IMR-90 (cell line): ENCODE measurements at regions not wholly inside any gene's neighbourhood (a gene's known extent, or its start where the extent isn't known, plus 50 kb on each side); places are given as distances from the start of the nearest gene placed in this dataset.

Experiments
- ATAC-seq: fragments of 200-7000 bp; cut with Tn5 transposase; 2 replicates; pipeline ENCODE4 v1.9.1; 2020; ENCODE audit warnings: low read depth, mild to moderate bottlenecking, moderate library complexity
- BruUV-seq: library from RNA; stranded (reverse); fragments of 400-500 nt; replicated peaks from 2 replicates; lab custom pipeline; 2021; lab: Mats Ljungman, UMichigan
- CTCF ChIA-PET: fragments of 300-600 bp; formaldehyde crosslinking; extraction: SDS; loops from one replicate; lab custom pipeline; 2021; ENCODE audit warnings: antibody characterized with exemption; lab: Yijun Ruan, JAX
- POLR2A ChIA-PET: fragments of 300-600 bp; sonication (Branson Sonifier 250); formaldehyde crosslinking; loops from one replicate; lab custom pipeline; 2022; ENCODE audit warnings: antibody characterized with exemption; ENCODE audit not compliant: unreplicated experiment; lab: Charles Lee
- DNase-seq: peaks from one replicate; pipeline ENCODE4 v3.0.0; 2013
- H2AFZ ChIP-seq: replicated peaks from 2 replicates; pipeline ENCODE3; 2013; ENCODE audit warnings: low read length, mild to moderate bottlenecking; ENCODE audit not compliant: poor library complexity
- H2AK5ac ChIP-seq: 2 replicates; pipeline ENCODE4 v1.6.1; 2013; ENCODE audit warnings: low read depth, low read length, inconsistent platforms
- H2AK9ac ChIP-seq: replicated peaks from 2 replicates; pipeline ENCODE3; 2013; ENCODE audit warnings: mild to moderate bottlenecking, low read depth, low read length, moderate library complexity; ENCODE audit not compliant: poor library complexity
- H2BK120ac ChIP-seq: 2 replicates; pipeline ENCODE4 v1.6.1; 2013; ENCODE audit warnings: low read depth, low read length, inconsistent platforms
- H2BK15ac ChIP-seq: 3 replicates; pipeline ENCODE4 v1.6.1; 2013; ENCODE audit warnings: low read depth, low read length, inconsistent platforms
- H2BK20ac ChIP-seq: 2 replicates; pipeline ENCODE4 v1.6.1; 2013; ENCODE audit warnings: low read depth, mild to moderate bottlenecking, inconsistent platforms, low read length, moderate library complexity
- H2BK5ac ChIP-seq: 2 replicates; pipeline ENCODE4 v1.6.1; 2013; ENCODE audit warnings: mild to moderate bottlenecking, low read depth, low read length, inconsistent platforms; ENCODE audit not compliant: poor library complexity, severe bottlenecking
- H3K14ac ChIP-seq: replicated peaks from 2 replicates; pipeline ENCODE4 v1.6.1; 2013; ENCODE audit warnings: low read depth, low read length, inconsistent platforms
- H3K18ac ChIP-seq: 2 replicates; pipeline ENCODE4 v1.6.1; 2013; ENCODE audit warnings: low read depth, low read length, control low read depth
- H3K23ac ChIP-seq: 2 replicates; pipeline ENCODE4 v1.6.1; 2013; ENCODE audit warnings: low read depth, low read length, inconsistent platforms
- H3K27ac ChIP-seq: 2 replicates; pipeline ENCODE4 v1.5.1; 2013; ENCODE audit warnings: mild to moderate bottlenecking, control low read depth, low read length; ENCODE audit not compliant: insufficient read depth
- H3K27me3 ChIP-seq: 2 replicates; pipeline ENCODE4 v1.6.1; 2013; ENCODE audit warnings: low read length; ENCODE audit not compliant: control insufficient read depth, insufficient read depth
- H3K36me3 ChIP-seq: 2 replicates; pipeline ENCODE4 v1.6.1; 2013; ENCODE audit warnings: low read length, mixed read lengths; ENCODE audit not compliant: control insufficient read depth, insufficient read depth
- H3K4ac ChIP-seq: 2 replicates; pipeline ENCODE4 v1.6.1; 2013; ENCODE audit warnings: low read depth, low read length, inconsistent platforms
- H3K4me1 ChIP-seq: 2 replicates; pipeline ENCODE4 v1.6.1; 2013; ENCODE audit warnings: low read length, mixed read lengths; ENCODE audit not compliant: control insufficient read depth, insufficient read depth
- H3K4me2 ChIP-seq: 2 replicates; pipeline ENCODE4 v1.6.1; 2013; ENCODE audit warnings: low read depth, mild to moderate bottlenecking, control low read depth, low read length, moderate library complexity
- H3K4me3 ChIP-seq: 2 replicates; pipeline ENCODE4 v1.5.1; 2013; ENCODE audit warnings: low read depth, mild to moderate bottlenecking, control low read depth, low read length, moderate library complexity; ENCODE audit not compliant: insufficient read depth
- H3K56ac ChIP-seq: 2 replicates; pipeline ENCODE4 v1.6.1; 2013; ENCODE audit warnings: low read length, inconsistent platforms; ENCODE audit not compliant: insufficient read depth; ENCODE audit errors: extremely low read depth
- H3K79me1 ChIP-seq, 2 experiments: 2 replicates each; pipeline ENCODE4 v1.6.1; 2013; ENCODE audit warnings: low read length in 2 of 2, inconsistent platforms in 1 of 2, low read depth in 1 of 2
- H3K9ac ChIP-seq: 2 replicates; pipeline ENCODE4 v1.6.1; 2013; ENCODE audit warnings: low read depth, low read length, control low read depth
- H3K9me1 ChIP-seq: 2 replicates; pipeline ENCODE4 v1.6.1; 2013; ENCODE audit warnings: low read length, inconsistent platforms; ENCODE audit not compliant: insufficient read depth
- H3K9me3 ChIP-seq: 2 replicates; pipeline ENCODE4 v1.6.1; 2013; ENCODE audit warnings: low read length; ENCODE audit not compliant: control insufficient read depth, insufficient read depth
- H4K20me1 ChIP-seq: 2 replicates; pipeline ENCODE4 v1.6.1; 2013; ENCODE audit warnings: low read length, inconsistent platforms; ENCODE audit not compliant: insufficient read depth
- H4K5ac ChIP-seq: 2 replicates; pipeline ENCODE4 v1.6.1; 2013; ENCODE audit warnings: mild to moderate bottlenecking, low read depth, low read length, control low read depth
- H4K8ac ChIP-seq, 2 experiments: 2 replicates each; pipeline ENCODE4 v1.6.1; 2013; ENCODE audit warnings: low read depth in 2 of 2, low read length in 2 of 2, control low read depth in 1 of 2, inconsistent platforms in 1 of 2
- H4K91ac ChIP-seq: 2 replicates; pipeline ENCODE4 v1.6.1; 2013; ENCODE audit warnings: low read depth, low read length, inconsistent platforms; ENCODE audit not compliant: insufficient read depth
- BHLHE40 ChIP-seq: fragments of 150-350 bp; IDR thresholded peaks from 2 replicates; pipeline ENCODE4 v1.6.1; 2016; ENCODE audit warnings: mild to moderate bottlenecking, low read depth, low read length
- ELK1 ChIP-seq: fragments of 150-350 bp; IDR thresholded peaks from 2 replicates; pipeline ENCODE4 v1.6.1; 2016; ENCODE audit warnings: low read depth, mild to moderate bottlenecking, low read length, moderate library complexity, borderline replicate concordance
- FOS ChIP-seq: fragments of 150-350 bp; IDR thresholded peaks from 2 replicates; pipeline ENCODE4 v1.6.1; 2016; ENCODE audit warnings: low read depth, low read length
- MAFK ChIP-seq: IDR thresholded peaks from 2 replicates; pipeline ENCODE4 v1.6.1; 2012; ENCODE audit warnings: low read depth, low read length, improper control_type of control experiment
- MXI1 ChIP-seq: IDR thresholded peaks from 2 replicates; pipeline ENCODE4 v1.6.1; 2012; ENCODE audit warnings: low read depth, mild to moderate bottlenecking, low read length, moderate library complexity, borderline replicate concordance
- NFE2L2 ChIP-seq: fragments of 150-350 bp; IDR thresholded peaks from 2 replicates; pipeline ENCODE4 v1.6.1; 2016; ENCODE audit warnings: low read depth, mild to moderate bottlenecking, low read length
- POLR2A ChIP-seq: IDR thresholded peaks from 2 replicates; pipeline ENCODE4 v1.6.1; 2012; ENCODE audit warnings: mild to moderate bottlenecking, low read depth, low read length
- RAD21 ChIP-seq: IDR thresholded peaks from 2 replicates; pipeline ENCODE4 v1.6.1; 2012; ENCODE audit warnings: low read length, improper control_type of control experiment
- RFX5 ChIP-seq: IDR thresholded peaks from 2 replicates; pipeline ENCODE4 v1.8.0; 2012; ENCODE audit warnings: low read depth, mild to moderate bottlenecking, low read length, moderate library complexity
- SMC3 ChIP-seq: fragments of 150-350 bp; IDR thresholded peaks from 2 replicates; pipeline ENCODE4 v1.6.1; 2016; ENCODE audit warnings: low read depth, mild to moderate bottlenecking, antibody characterized with exemption, low read length, moderate library complexity
- USF2 ChIP-seq: fragments of 150-350 bp; IDR thresholded peaks from 2 replicates; pipeline ENCODE4 v1.6.1; 2017; ENCODE audit warnings: mild to moderate bottlenecking, antibody characterized with exemption, low read length, low read depth
- WGBS, 2 experiments: methylation state at CpG; one replicate each; pipeline versions ENCODE4 v1.1.5 to v1.1.7; 2013; ENCODE audit warnings: missing lambda C conversion rate in 2 of 2; ENCODE audit not compliant: insufficient read length in 1 of 2; ENCODE audit errors: extremely low coverage in 2 of 2; 5-methylcytosine and 5-hydroxymethylcytosine counted together
- dilution Hi-C: fragments of 300-500 bp; cut with HindIII; formaldehyde crosslinking; loops from one replicate; pipeline ENCODE4 v1.14.3; 2018; ENCODE audit warnings: low sequenced_read_pairs; ENCODE audit not compliant: unreplicated experiment
- in situ Hi-C: fragments of 300-500 bp; cut with MboI; formaldehyde crosslinking; loops from 3 replicates; pipeline ENCODE4 v1.14.3; 2019; ENCODE audit warnings: low sequenced_read_pairs, inconsistent platforms, mixed read lengths
- intact Hi-C: fragments of 100-400 bp; cut with micrococcal nuclease; formaldehyde crosslinking; loops from 2 replicates; pipeline ENCODE4 v1.10.0; 2022

DNA sequence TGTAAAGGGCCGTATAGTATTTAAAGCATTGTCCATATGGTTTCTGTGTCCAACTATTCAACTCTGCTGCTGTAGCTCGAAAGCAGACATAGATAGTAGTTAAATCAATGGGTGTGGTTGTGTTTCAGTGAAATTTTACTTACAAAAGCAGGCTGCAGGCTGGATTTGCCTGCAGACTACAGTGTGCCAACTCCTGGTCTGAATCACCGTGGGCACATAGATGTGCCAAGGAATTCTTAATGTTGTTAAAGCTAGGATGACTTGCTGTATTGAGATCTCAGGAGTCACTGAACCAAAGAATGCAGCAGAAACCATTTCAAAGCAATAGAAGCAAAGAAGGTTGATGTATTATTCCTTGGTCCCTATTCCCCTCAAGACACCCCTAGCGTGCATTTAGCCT, 379.0 kb downstream of the STIM2 start:
- Histone ChIP-seq H3K27me3 (no peaks in the 10 kb centered on the region), H4K8ac (no peak overlapping the region), H4K91ac (no peak overlapping the region), H2BK120ac (no peak overlapping the region), H3K4ac (no peak overlapping the region), H3K36me3 (no peaks in the 10 kb centered on the region), H2BK15ac (no peak overlapping the region), H2BK20ac (no peak overlapping the region), H4K20me1 (no peaks in the 10 kb centered on the region), H3K9ac (no peak overlapping the region), H3K18ac (no peak overlapping the region), H3K4me3 (no peak overlapping the region), H2AK9ac (no peak overlapping the region), H4K5ac (no peak overlapping the region), H3K9me1 (no peaks in the 10 kb centered on the region), H3K27ac (no peak overlapping the region), H3K56ac (no peak overlapping the region), H3K9me3 (0 out of 2 replicates have a peak, but pooled peaks cover 3% of the 10 kb centered on the region), H3K23ac (no peak overlapping the region), H2AFZ (no peak overlapping the region), H3K14ac (no peak overlapping the region), H2BK5ac (no peak overlapping the region), H3K4me2 (no peak overlapping the region), H3K79me1 (no peaks in the 10 kb centered on the region), H2AK5ac (no peak overlapping the region), H3K4me1 (no peaks in the 10 kb centered on the region)
- BruUV-seq, result no TSS peak
- ATAC-seq, result no peak
- TF ChIP-seq RFX5, result no peak
- no peak for TF ChIP-seq USF2
- TF ChIP-seq FOS, result no peak
- no peak for TF ChIP-seq RAD21
- TF ChIP-seq SMC3, result no peak
- no peak for TF ChIP-seq POLR2A
- TF ChIP-seq MAFK, result no peak
- no peak for TF ChIP-seq BHLHE40
- TF ChIP-seq ELK1, result no peak
- TF ChIP-seq MXI1, result no peak
- TF ChIP-seq NFE2L2, result no peak
- WGBS, 2 experiments, result 0% methylated on average over 1 of the region's 4 CpGs; no CpG with 5 or more reads in 1 of the 2 experiments
- in situ Hi-C loops (no loop called here), intact Hi-C loops (no loop called here), dilution Hi-C loops (no loop called here)
- CTCF ChIA-PET, result no interaction called here
- POLR2A ChIA-PET, result no interaction called here
- no peak for DNase-seq
